Parathyroid adenoma (tissue), 2 donors: ENCODE measurements at regions not wholly inside any gene's neighbourhood (a gene's known extent, or its start where the extent isn't known, plus 50 kb on each side); places are given as distances from the start of the nearest gene placed in this dataset.

Experiments
- H2AFZ ChIP-seq: fragments of 300-600 bp; sonication (generic); one replicate; pipeline ENCODE4 v1.7.0; 2017; ENCODE audit warnings: antibody characterized with exemption, mild to moderate bottlenecking
- H3K27ac ChIP-seq: fragments of 300-600 bp; sonication (generic); one replicate; pipeline ENCODE4 v1.7.0; 2017
- H3K27me3 ChIP-seq: fragments of 300-600 bp; sonication (generic); one replicate; pipeline ENCODE4 v1.7.0; 2017; ENCODE audit warnings: low read length; ENCODE audit not compliant: control insufficient read depth, insufficient read depth
- H3K36me3 ChIP-seq: fragments of 300-600 bp; sonication (generic); one replicate; pipeline ENCODE4 v1.7.0; 2017; ENCODE audit warnings: low read length; ENCODE audit not compliant: control insufficient read depth, insufficient read depth
- H3K4me1 ChIP-seq: fragments of 300-600 bp; sonication (generic); one replicate; pipeline ENCODE4 v1.7.0; 2017; ENCODE audit warnings: control low read depth
- H3K4me2 ChIP-seq: fragments of 300-600 bp; sonication (generic); one replicate; pipeline ENCODE4 v1.7.0; 2017; ENCODE audit warnings: low read length
- H3K4me3 ChIP-seq: fragments of 300-600 bp; sonication (generic); one replicate; pipeline ENCODE4 v1.7.0; 2017; ENCODE audit warnings: low read depth, low read length
- H3K79me2 ChIP-seq: fragments of 300-600 bp; sonication (generic); one replicate; pipeline ENCODE4 v1.7.0; 2017; ENCODE audit warnings: control low read depth
- H3K9ac ChIP-seq: fragments of 300-600 bp; sonication (generic); one replicate; pipeline ENCODE4 v1.7.0; 2017; ENCODE audit warnings: mild to moderate bottlenecking
- H3K9me3 ChIP-seq: fragments of 300-600 bp; sonication (generic); one replicate; pipeline ENCODE4 v1.7.0; 2017; ENCODE audit warnings: low read length; ENCODE audit not compliant: control insufficient read depth
- CTCF ChIP-seq: fragments of 300-600 bp; sonication (generic); IDR thresholded peaks from one replicate; pipeline ENCODE4 v1.7.0; 2017; ENCODE audit warnings: antibody characterized with exemption, mild to moderate bottlenecking
- donor health status: primary hyperparathyroidism.

GRCh38 chr14:87005280-87005679 is 987.7 kb downstream of the GALC start:
- Histone ChIP-seq H3K4me3 (no peak overlapping the region), H3K4me1 (no peaks in the 10 kb centered on the region), H3K4me2 (no peak overlapping the region), H3K27me3 (no peaks in the 10 kb centered on the region), H2AFZ (no peak overlapping the region), H3K79me2 (no peaks in the 10 kb centered on the region), H3K36me3 (no peaks in the 10 kb centered on the region), H3K27ac (no peak overlapping the region), H3K9me3 (no peaks in the 10 kb centered on the region), H3K9ac (no peak overlapping the region)
- no peak for TF ChIP-seq CTCF

DNA sequence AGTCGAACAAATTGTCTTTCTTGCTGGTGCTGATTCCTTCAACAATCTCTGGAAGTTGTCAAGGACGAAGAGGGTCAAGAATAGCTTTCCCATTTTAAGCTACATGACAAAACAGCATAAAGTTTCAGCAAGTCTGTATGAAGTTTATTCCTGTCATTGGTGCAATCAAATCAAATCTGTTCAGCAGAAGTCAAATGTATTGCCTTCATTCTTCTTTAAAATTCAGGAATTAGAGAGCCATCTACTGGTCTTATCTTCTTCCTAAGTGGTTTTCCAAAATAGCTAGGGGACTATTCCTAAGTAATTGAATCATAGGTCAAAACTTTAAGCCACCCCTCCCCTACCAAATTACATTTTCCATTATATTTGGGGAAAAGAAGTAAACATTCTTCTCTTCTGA is 990.2 kb downstream of the GALC start:
- no peak overlapping the region for H3K4me3 ChIP-seq
- no peak overlapping the region for H3K27ac ChIP-seq

DNA sequence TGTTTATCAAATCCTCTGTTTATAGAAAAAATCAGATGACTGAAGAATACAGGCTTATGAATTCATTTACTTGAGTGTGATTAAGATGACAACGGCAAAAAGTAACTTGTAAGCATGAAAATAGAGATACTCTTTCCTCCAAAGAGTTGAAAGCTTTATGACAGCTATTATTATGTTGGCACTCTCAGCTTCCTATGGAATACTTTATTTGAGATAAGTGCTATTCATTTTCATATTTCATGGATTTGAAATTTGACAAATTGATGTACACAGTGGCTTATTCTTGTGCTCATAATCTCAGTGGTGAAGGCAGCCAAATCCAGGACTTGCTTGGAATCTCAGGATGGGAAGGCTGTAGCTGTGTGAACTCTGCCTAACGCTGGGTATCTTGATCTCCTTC is 991.6 kb downstream of the GALC start:
- Histone ChIP-seq H2AFZ (no peak overlapping the region), H3K4me3 (no peak overlapping the region), H3K4me1 (no peaks in the 10 kb centered on the region), H3K36me3 (no peaks in the 10 kb centered on the region), H3K27ac (no peak overlapping the region), H3K4me2 (no peak overlapping the region), H3K27me3 (no peaks in the 10 kb centered on the region), H3K9me3 (no peaks in the 10 kb centered on the region), H3K79me2 (no peaks in the 10 kb centered on the region), H3K9ac (no peak overlapping the region)
- no peak for TF ChIP-seq CTCF

More for the DNA sequence above, 990.2 kb downstream of the GALC start:
- Histone ChIP-seq H3K4me2 (no peak overlapping the region), H3K79me2 (no peaks in the 10 kb centered on the region), H3K4me1 (no peaks in the 10 kb centered on the region), H3K9me3 (no peaks in the 10 kb centered on the region), H3K36me3 (no peaks in the 10 kb centered on the region), H2AFZ (no peak overlapping the region), H3K9ac (no peak overlapping the region), H3K27me3 (no peaks in the 10 kb centered on the region)
- TF ChIP-seq CTCF: no peak

- Histone ChIP-seq H3K27ac (no peak overlapping the region), H3K4me2 (no peak overlapping the region), H3K4me3 (no peak overlapping the region), H3K9ac (no peak overlapping the region), H2AFZ (no peak overlapping the region), H3K79me2 (no peaks in the 10 kb centered on the region), H3K36me3 (no peaks in the 10 kb centered on the region), H3K27me3 (no peaks in the 10 kb centered on the region), H3K9me3 (no peaks in the 10 kb centered on the region), H3K4me1 (no peaks in the 10 kb centered on the region)
- no peak for TF ChIP-seq CTCF
These were observed 992.9 kb downstream of the GALC start for GRCh38 chr14:87000081-87000480.

GRCh38 chr14:86999036-86999435 is 993.9 kb downstream of the GALC start:
- no peak overlapping the region for H3K4me2 ChIP-seq
- no peaks in the 10 kb centered on the region for H3K9me3 ChIP-seq
- H3K27ac ChIP-seq: no peak overlapping the region
- no peaks in the 10 kb centered on the region for H3K27me3 ChIP-seq
- H3K9ac ChIP-seq: no peak overlapping the region
- H3K36me3 ChIP-seq: no peaks in the 10 kb centered on the region
- TF ChIP-seq CTCF: no peak
- no peaks in the 10 kb centered on the region for H3K79me2 ChIP-seq
- H3K4me3 ChIP-seq: no peak overlapping the region
- H2AFZ ChIP-seq: no peak overlapping the region
- no peaks in the 10 kb centered on the region for H3K4me1 ChIP-seq
